ENCODE measurements at regions not wholly inside any gene's neighbourhood (a gene's known extent, or its start where the extent isn't known, plus 50 kb on each side); places are given as distances from the start of the nearest gene placed in this dataset.

DNA sequence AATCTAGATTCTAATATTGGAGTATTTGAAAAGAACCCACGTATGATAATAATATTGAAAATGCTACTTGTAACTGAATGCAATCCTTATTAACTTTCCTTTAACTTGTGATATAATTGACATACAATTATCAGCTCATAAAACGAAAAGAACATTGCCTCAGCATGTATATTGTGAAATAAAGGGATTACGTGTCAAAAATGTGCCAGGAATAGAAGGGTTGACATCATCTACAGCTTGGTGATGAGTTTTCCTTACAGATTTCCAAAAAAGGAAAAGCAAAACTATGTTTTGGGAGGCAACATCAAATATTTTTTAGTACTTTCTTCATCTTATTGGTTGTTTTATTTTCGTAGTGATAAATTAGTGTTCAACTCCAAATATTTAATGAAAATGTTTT is 266.0 kb upstream of the PTGER4 start:
- DNase-seq = no peak

DNA sequence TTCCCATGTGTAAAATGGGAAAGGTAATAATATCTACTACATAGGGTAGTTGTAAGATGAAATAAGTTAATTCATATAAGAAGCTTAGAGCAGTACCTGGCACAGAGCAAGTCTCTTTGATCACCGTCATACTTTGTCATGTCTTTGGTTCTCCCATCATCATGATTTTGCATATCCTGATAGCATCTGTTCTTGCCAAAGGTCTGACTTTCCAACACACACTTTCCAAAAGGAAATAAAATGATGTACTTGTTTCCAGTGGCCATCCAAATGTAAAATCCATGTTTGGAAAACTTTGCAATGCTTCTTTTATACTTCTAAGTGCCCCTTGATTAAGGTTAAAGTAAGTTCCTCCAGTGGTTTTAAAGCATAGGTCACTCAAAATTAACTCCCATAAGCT is 266.9 kb upstream of the PTGER4 start:
- no peak for DNase-seq

DNA sequence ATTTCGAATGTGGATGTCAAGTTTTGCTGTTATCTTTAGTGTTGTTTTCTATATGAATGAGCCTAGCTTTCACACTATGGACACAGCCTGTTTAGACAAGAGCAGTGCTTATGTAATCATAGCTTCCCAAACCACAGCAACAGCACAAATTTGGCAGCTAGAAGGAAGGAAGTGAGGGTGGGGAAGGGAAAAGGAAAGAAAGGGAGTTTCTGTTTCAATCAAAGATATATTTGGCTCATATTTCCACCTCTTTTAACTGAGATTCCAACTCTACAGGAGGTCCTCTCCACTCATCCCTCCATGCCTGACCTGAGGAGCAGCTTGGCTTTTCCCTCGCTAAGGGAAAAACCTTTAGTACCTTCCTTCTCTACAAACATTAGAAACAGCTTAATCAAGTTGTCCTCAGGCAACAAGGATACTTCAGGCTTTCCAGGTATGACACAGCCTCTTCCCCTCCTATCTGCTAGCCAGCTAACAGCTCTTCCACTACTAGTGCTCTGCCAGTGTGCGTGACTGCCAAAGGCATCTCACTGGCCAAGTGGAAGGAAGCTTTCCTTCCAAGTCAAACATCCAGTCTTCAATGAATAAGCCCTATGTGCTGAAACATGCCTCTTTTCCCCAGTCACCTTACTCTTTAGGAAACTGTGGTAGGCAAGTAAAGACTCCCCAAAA is 268.6 kb upstream of the PTGER4 start:
- no peak for DNase-seq

DNA sequence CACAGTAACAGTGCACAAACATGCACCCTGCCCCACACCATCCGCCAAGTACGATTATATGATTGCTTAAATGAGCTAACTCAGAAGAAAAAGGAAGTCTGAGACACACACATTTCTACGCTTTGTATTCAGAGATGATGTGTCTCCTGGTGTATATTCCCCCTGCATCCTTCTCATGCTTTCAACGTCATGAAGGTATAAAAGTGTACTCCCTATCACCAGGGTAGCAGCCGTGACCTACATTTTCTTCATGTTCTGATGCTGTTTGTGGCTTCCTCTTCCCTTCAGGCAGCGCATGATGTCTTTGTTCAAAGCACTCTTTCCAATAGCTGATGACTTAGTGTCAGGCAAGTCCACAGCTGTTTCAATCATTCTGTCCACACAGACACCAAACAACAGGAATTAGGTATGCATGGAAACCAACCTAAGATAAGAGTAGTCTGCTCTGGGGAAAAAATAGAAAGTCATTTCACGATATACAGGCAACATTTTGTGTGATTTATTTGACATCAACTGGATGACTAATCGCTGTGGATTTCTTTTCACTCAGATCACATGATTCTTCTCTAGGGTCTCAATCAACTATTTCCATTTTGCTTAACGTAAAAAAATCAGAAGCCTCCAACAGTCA is 269.4 kb upstream of the PTGER4 start:
- no peak for DNase-seq

DNA sequence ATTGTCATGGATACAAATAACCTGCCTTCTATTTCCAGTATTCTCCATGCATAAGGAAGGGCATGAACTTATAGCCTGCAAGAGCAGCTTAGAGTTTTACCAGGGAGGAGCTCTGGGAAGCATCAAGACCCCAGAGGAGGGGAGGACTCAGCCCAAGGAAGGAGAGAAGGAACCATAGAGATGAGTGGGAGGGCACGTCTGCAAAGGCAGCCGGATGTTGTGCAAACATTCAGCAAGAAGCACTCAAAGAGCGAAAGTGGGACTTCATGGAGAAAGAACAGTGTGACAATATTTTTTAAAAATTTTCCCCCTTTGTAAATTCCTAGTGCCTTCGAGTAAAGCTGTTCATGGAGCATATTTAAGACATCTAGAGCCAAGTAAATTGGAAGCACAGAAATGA is 270.1 kb upstream of the PTGER4 start:
- no peak for DNase-seq

DNA sequence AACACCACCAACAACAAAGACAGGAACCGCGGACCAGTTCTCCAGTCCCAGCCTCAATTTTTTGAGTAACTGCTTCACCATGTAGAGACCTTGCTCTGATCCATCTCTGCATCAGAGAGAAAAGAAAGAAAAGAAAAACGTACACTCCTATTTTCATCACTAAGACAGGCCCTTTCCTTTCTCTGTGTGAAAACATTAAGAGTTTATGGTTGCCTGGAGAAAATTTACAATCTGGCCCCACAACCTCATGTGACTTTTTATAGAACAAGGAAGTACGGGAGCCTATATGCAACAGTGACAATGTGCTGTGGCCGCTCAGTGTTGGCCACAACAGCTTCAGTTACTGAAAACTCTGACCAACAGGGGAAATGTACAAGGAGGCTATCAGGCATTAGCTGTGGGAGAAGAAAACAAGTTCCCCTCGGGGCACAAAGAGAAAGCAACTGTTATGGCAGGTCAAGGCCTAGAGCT is 272.9 kb upstream of the PTGER4 start:
- DNase-seq = no peak

DNA sequence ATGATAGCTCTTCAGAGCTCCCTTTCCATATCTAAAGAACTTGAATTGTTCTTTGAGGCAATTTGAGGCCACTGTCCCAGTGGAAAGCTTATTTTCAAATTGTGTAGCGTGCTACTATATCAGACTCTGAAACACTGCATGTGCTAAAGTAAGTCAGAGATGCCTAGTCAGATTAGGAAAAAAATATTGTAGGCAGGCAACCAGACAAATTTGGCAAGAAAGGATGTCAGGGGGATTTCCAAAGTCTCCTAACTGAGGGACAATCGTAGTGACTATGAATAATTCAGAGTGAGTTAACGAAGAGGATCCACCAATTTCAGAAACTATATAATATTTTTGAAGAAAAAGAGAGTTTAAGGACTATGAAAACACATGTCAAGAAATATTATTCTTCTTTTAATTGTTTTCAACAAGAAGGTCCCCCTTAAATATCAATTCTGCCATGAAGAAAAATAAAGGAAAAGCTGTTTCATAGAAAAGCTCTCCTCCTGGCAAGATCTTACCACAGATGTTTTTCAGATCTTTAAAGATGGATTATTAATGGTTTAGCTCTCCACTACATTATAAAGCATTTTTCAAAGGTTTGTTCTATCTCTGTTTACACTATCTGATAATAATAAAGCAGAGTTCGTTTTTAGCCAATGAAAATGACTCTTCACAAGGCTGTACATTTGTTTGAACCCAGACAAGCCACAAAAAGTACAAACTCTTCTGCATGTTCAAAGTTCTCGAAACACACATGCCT is 273.5 kb upstream of the PTGER4 start:
- DNase-seq = no peak

DNA sequence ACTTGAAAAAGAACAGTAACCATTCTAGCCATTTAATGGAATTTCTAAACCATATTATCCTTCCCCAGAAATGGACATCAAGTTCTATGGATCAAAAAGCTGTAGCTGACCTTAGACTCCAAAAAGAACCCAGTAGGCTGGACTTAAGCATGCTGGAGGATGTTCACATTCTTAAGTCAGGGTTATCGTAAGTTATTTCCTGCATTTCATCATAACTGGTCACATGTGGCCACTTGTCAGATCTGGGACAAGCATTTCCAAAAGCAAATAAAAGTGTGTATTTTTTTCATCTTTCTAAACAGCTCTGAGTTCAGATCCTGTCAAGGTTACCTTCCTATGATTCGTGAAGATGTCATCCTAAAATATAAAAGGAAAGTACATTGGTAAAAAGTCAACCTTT is 274.5 kb upstream of the PTGER4 start:
- no peak for DNase-seq

DNA sequence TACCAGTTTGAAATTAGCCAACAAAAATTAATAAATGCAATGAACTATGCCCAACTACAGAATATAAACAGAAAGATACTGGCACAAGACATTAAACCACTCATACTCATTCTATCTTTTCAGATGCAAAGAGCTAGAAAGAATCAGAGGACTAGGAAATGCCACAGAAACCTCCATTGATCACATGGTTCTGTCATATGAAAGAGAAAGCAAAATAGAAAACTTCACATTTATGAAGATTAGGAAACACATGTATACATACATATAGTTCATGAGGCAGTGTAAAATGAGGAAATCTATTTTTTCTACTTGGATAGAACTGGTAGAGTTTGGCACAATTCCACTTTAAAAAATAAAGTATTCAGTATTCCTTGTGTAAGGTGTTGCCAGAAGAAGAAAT is 275.1 kb upstream of the PTGER4 start:
- DNase-seq = no peak

DNA sequence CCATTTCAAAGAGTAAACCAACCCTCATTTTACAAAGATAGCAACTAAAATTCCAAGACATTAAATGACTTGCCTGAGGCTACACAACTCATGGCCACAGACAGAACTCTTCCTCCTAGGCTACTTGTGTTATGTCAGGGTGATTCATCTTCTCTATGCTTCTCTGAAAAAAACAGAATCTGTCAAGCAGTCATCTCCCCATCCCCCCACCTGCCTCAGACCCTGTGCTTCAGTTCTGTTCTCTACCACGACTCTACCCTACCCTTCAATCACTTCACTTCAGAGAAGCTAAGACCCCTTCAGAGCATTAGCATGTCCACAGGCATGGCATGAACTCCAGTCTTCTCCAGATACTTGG is 277.7 kb upstream of the PTGER4 start:
- no peak for DNase-seq

DNA sequence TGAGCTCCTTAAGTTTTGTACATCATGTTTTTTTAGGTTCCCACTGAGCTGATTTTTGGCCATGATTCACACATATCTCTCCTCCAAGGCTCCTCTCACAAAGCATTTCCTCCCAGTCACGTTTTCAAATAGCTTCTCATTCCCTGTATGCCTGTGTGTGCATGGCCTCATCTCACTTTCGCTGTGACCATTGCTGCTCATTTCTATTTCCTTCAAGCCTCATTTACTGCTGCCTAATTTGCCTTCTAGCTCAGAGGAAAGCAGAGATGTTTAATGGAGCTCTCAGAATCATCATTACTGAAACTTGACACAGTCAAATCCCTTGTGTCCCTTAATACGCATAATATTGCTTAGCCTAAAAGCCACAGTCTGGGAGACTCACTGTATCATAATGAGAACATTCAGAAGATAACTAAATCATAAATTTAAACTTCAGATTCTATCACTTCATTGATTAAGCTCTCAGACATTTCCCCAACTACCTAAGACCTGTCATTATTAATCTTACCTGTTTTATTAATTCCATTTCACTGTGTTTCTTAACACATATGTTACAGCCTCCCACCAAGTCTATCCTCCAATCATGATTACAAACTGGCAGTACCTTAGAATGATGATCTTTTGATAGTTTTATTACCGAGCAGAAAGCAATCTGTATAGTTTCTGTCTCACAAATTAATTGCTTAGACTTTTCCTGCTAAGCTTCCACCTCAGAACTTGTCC is 278.3 kb upstream of the PTGER4 start:
- no peak for DNase-seq

DNA sequence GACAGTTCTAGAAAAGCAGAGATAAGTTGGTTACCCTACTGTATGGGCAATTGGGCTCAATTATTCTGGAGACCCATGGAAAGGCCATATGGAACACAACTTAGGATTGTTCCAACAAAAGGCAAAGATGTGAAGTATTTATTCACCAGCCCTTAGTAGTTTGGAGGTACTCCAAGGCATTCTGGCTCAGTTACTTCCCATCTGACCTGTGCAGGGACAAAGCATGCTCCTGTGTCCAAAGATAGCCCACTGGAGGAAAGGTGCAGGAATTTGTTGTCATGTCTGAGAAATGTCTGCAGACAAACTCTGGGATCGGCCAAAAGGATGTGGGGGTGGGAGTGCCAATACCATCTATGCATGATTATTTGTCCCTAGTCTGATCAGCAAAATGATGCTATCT is 279.5 kb upstream of the PTGER4 start:
- no peak for DNase-seq

DNA sequence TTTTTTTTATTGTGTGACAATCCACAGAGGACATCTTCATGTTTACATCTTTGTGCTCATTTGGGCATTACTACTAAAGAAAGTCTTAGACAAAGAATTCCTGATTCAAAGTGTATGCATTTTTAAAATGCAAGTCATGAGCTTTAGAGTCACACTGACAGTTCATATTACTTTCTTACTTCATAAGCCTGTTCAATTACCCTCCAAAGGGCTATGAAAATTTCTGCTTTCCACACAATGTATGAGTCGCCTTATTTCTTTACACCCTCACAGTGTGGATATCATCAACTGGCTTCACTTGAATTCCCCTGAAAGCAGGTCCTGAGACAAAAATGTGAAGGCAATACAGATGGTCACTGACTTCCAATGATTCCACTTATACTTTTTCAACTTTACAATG is 280.4 kb upstream of the PTGER4 start:
- DNase-seq = no peak

DNA sequence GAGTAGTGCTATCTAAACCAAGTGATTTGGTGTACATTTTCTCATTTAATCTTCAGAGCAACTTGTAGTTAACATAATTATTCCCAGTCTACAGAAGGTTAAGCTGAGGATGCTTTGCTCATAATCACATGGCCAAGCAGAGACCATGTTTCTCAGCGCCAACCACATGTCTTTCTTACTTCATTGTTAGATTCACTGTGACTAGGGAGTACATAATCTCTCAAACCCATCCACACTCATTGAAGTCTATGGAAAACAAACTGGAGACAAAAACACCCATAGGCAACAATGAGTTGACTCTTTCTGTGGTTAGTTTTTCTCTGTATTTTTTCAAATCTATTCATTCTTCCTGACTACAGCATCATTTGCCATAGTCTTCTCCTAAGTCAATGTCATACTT is 281.7 kb upstream of the PTGER4 start:
- no peak for DNase-seq

DNA sequence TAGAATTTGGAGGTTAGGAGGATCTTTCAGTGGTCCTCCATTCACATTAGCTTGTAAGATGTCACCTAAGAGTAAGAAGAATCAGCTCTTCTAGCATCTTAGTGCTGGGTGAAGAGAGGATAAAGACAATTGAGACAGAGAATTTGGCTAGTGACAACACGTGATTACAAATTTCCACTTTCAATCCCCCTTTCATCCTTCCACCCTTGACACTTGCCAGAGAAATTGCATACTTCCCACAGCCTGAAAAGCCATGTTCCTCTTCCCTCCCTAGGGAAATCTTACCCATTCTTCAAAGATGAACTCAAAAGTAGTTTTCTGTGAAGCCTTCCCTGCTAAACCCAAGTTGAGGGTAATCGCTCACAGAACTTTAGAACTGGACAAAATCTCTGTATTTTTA is 282.6 kb upstream of the PTGER4 start:
- no peak for DNase-seq

DNA sequence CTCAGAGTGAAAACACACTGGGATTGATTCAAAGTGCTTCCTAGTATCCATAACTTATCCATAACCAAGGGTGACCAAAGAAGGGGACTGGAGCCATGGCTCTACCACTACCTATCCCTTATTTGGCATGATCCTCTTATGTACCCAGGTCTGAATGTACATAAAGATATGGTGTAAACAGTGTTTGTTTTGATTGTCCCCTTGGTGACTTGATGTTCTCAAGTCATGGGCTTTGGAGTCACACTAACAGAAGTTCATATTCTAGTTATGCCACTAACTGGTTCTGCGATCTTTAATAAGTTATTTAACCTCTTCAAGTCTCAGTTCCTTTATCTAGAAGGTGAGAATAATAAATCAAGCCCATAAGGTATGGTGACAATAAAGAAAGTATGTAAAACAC is 283.4 kb upstream of the PTGER4 start:
- no peak for DNase-seq

DNA sequence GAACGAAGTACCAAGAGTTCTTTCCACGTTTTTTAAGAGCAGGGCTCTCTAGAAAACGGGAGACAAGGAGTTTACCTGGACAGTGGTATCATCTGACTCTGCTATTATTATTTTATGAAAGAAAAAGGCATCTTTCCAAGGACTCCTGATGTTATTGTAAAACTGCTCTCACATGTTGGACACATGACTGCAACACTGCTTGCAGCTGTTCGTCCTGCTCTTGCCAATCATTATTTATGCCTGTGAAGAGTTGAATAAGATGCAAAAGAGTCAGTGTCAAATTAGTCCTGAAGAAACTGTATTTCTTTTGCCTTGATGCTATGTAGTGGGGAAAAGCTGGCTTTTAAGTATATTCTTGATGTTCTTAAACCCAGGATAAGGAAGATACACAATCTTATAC is 284.5 kb upstream of the PTGER4 start:
- no peak for DNase-seq

DNA sequence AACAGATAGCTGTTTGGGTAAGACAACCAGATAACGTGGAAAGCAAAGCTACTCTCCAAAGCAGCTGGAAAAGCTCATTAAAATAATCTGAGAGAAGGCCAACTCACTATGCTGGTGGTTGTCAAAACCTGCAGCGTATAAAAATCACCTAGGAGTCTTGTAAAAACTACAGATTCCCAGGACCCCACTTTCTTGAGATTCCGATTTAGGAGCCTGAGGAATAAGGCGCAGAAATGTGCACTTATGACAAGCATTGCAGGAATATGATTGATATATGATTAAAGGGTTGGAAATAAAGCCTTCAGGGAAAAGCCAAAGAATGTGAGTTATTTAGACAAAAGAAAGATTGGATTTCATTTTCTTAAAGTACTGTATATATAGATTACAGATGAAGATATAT is 285.0 kb upstream of the PTGER4 start:
- no peak for DNase-seq

DNA sequence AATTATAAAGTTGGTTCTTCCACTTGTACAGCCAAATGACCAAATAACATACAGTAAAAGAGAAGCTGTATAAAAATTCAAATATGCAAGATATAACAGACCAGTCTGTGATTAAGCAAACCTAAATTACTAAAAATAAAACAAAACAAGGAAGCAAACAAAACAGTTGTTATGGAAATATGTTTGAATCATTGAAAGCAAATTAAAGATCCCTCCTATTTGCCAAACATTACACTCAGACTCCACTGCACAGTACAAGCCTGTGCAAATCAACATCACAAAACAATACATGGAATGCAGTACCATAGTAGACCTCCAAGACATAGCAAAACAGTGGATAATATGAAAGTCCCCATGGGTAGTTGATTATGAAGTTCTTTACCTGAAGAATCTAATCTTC is 288.1 kb upstream of the PTGER4 start:
- no peak for DNase-seq

DNA sequence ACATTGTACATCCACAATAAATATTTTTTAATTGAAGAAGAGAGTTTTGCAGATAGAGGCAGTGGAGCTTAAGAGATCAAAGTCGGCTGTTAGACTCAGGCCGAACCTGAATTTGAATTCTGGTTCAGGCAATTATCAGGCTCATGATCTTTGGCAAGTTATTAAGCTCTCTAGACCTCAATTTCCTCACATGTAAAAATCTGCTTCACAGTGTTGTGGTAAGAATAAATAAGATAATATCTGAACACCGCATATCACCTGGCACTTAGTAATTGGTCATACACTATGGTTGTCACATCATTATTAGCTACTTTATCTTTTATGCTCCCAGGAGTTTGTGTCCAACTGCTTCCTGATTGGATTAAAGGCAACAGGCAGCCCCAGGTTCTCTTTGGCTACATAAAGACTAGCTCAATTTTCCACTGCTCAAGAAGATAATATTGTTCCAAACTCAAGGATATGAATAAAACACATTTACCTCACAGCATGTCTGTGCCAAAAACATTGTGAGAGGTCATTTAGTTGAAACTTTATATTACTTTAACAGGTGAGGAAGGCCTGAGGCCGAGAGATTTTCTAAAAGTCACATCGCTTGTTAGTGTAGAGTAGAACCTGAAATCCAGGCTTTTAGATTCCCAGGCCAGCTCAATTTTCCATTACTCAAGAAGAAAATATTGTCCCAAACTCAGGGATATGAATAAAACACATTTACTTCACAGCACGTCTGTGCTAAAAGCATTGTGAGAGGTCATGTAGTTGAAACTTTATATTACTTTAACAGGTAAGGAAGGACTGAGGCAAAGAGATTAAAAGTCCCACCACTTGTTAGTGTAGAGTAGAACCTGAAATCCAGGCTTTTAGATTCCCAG is 289.2 kb upstream of the PTGER4 start:
- no peak for DNase-seq

DNA sequence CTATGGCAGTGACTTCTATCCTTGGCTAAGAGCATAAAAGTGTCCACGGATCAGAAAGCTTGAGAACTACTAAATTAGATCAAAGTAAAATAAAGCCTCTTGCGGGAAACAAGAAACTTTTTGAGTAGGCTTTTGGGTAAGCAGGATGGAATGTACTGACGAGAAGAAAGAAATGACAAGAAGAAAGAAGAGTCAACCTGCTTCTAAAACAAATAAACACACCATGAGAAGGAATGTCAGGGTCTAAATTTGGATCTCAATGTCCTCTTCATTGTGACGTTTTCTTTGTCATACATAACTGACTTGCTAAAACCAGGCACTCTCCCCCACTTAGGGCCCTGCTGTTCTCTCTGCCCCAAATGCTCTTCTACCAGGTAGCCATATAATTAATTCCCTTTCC is 290.1 kb upstream of the PTGER4 start:
- no peak for DNase-seq

DNA sequence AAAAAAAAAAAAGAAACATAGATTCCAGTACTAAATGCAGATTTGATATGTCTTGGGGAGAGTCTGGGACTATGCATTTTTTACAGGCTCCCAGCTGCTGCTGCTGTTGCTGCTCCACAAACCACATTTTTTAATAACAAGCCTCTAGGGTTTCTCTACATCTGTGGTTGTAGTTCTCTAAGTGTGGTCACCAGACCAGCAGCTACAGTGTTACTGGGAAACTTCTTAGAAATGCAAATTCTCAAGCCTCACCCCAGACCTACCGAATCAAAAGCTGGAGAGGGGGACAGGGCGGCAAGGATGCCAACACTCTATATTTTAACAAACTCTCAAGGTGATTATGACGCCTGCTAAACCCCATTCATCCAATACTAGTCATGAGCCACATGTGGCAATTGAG is 293.4 kb upstream of the PTGER4 start:
- no peak for DNase-seq

DNA sequence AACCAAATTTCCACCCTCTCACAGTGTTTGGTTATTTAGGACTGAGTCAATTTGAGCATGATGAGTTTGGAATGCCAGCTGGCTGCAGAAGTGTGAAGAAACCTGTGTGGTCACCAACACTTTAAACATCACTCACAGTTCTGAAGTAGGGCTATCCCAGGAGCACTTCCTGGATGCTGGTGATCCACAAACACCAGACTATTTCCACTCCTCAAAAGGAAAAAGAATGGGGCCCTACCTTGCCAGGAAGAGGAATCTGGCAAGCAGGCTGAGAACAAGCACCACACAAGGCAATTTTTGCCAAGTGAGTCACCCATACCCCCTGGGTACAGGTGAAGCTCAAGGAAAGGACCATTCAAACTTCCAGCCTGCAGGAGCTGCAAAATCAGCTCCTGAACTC is 294.2 kb upstream of the PTGER4 start:
- DNase-seq = no peak
